Panc1 (cell line): ENCODE measurements at regions not wholly inside any gene's neighbourhood (a gene's known extent, or its start where the extent isn't known, plus 50 kb on each side); places are given as distances from the start of the nearest gene placed in this dataset.

Experiments used
- ATAC-seq: fragments of 200-7000 bp; cut with Tn5 transposase; 2 replicates; pipeline ENCODE4 v1.9.1; 2020; ENCODE audit warnings: mild to moderate bottlenecking, moderate library complexity
- BruUV-seq: library from RNA; stranded (reverse); fragments of 400-500 nt; replicated peaks from 2 replicates; lab custom pipeline; 2021; lab: Mats Ljungman, UMichigan
- CTCF ChIA-PET: fragments of 300-600 bp; sonication (Branson Sonifier 250); formaldehyde crosslinking; loops from one replicate; lab custom pipeline; 2022; ENCODE audit warnings: antibody characterized with exemption; lab: Charles Lee
- POLR2A ChIA-PET: fragments of 300-600 bp; sonication (Branson Sonifier 250); formaldehyde crosslinking; loops from one replicate; lab custom pipeline; 2022; ENCODE audit warnings: antibody characterized with exemption; lab: Charles Lee
- DNase-seq: peaks from one replicate; pipeline ENCODE4 v3.0.0-alpha.2; 2010; ENCODE audit warnings: low read depth, low spot score
- H3K27ac ChIP-seq: 2 replicates; pipeline ENCODE4 v1.5.1; 2011; ENCODE audit warnings: mild to moderate bottlenecking, low read length, inconsistent platforms
- H3K27me3 ChIP-seq: fragments of 200-500 bp; sonication (Bioruptor generic); 2 replicates; pipeline ENCODE4 v1.6.0; 2014; ENCODE audit warnings: low read length, inconsistent platforms; ENCODE audit not compliant: control insufficient read depth, insufficient read depth
- H3K36me3 ChIP-seq: fragments of 200-500 bp; sonication (Bioruptor generic); 2 replicates; pipeline ENCODE4 v1.5.1; 2014; ENCODE audit warnings: inconsistent platforms, mild to moderate bottlenecking, low read length, moderate library complexity; ENCODE audit not compliant: control insufficient read depth, insufficient read depth
- H3K4me1 ChIP-seq: 2 replicates; pipeline ENCODE4 v1.5.1; 2011; ENCODE audit warnings: inconsistent platforms, mild to moderate bottlenecking, low read length, moderate library complexity; ENCODE audit not compliant: control insufficient read depth, insufficient read depth
- H3K4me3 ChIP-seq, 2 experiments: 2 replicates each; pipeline ENCODE4 v1.5.1; 2011 to 2012; ENCODE audit warnings: low read depth in 2 of 2, low read length in 2 of 2, mild to moderate bottlenecking in 2 of 2, inconsistent platforms in 1 of 2, moderate library complexity in 1 of 2
- H3K9me3 ChIP-seq: fragments of 200-500 bp; sonication (Bioruptor generic); 2 replicates; pipeline ENCODE4 v1.5.1; 2014; ENCODE audit warnings: low read depth, mild to moderate bottlenecking, inconsistent platforms, low read length, moderate library complexity; ENCODE audit not compliant: control insufficient read depth, insufficient read depth
- CTCF ChIP-seq: fragments of 450-650 bp; IDR thresholded peaks from 2 replicates; pipeline ENCODE4 v1.5.1; 2017; ENCODE audit warnings: mild to moderate bottlenecking
- POLR2AphosphoS5 ChIP-seq: IDR thresholded peaks from 2 replicates; pipeline ENCODE4 v1.6.1; 2012; ENCODE audit warnings: mild to moderate bottlenecking, low read depth, low read length, moderate library complexity
- REST ChIP-seq, 2 experiments: IDR thresholded peaks; 2 replicates each; pipeline ENCODE4 v1.6.1; 2011 to 2012; ENCODE audit warnings: low read depth in 2 of 2, control low read depth in 1 of 2, low read length in 1 of 2, mild to moderate bottlenecking in 1 of 2, moderate library complexity in 1 of 2; ENCODE audit not compliant: insufficient read depth in 1 of 2
- SIN3A ChIP-seq: IDR thresholded peaks from 2 replicates; pipeline ENCODE4 v1.6.1; 2012; ENCODE audit warnings: low read depth, mild to moderate bottlenecking, low read length, moderate library complexity, borderline replicate concordance; ENCODE audit not compliant: insufficient read depth
- TCF7L2 ChIP-seq: IDR thresholded peaks from 2 replicates; pipeline ENCODE4 v1.6.1; 2011; ENCODE audit warnings: mild to moderate bottlenecking, low read depth, low read length, inconsistent platforms
- in situ Hi-C: cut with HindIII; loops from 2 replicates; pipeline ENCODE4 v1.10.0; 2016; ENCODE audit warnings: low sequenced_read_pairs, low pct_unique_long_range_greater_than_20kb
- intact Hi-C: fragments of 100-400 bp; cut with micrococcal nuclease; formaldehyde crosslinking; loops from one replicate; pipeline ENCODE4 v1.10.0; 2022; ENCODE audit not compliant: unreplicated experiment

DNA sequence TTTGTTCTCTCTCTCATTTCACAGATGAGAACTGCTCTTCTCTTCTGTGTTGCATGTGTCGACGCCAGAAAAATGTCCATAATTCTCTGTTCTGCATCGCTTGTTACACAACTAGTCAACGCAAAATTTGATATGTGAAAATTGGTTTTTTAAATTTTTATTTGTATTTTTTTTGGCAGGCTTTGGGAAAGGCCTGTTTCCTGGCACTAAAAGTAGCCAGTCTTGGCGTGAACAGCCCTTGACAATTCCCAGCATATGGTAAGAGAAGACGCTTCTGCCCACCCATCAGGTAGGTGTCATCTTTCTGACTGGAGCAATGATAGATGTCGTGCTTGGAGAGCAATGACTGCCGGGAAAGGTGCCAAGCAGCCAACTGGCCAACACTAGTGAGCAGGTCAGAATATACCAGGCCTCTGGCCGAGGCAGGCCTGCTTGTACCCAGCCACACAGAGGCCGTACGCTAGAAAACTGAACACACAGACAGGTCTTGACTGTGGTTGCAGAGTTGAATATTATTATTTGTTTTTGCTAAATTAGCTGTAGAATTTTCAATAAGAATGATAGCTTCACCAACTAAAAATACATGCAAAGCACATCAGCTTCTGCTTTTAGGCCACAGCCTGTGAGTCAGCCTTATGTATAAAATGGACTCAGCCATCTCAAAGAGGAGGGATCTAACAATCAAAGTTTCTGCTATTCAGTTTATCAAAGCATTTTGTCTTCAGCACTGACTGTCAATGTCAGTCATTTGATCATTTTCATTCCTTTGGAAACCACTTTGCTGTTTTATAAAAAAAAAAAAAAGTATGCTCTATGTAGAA lies 837.5 kb downstream of the MCTP2 start:
- TF ChIP-seq TCF7L2: no peak
- no peak for TF ChIP-seq SIN3A
- no peak for TF ChIP-seq REST (IDR thresholded peaks at IDR 0.05; ENCODE audit: insufficient read depth in 1 of 2, low read depth in 2 of 2, low read length in 1 of 2)
- no peak for TF ChIP-seq POLR2AphosphoS5
- no peak for TF ChIP-seq CTCF
- Histone ChIP-seq H3K9me3 (no peaks in the 10 kb centered on the region), H3K27ac (no peak overlapping the region), H3K27me3 (no peaks in the 10 kb centered on the region), H3K4me3 (no peak overlapping the region), H3K36me3 (no peaks in the 10 kb centered on the region), H3K4me1 (no peaks in the 10 kb centered on the region)
- CTCF ChIA-PET: no interaction called here
- intact Hi-C loops: no loop called here
- no TSS peak for BruUV-seq
- DNase-seq (no peak), ATAC-seq (no peak)
- in situ Hi-C loops: no loop called here
- POLR2A ChIA-PET: no interaction called here

DNA sequence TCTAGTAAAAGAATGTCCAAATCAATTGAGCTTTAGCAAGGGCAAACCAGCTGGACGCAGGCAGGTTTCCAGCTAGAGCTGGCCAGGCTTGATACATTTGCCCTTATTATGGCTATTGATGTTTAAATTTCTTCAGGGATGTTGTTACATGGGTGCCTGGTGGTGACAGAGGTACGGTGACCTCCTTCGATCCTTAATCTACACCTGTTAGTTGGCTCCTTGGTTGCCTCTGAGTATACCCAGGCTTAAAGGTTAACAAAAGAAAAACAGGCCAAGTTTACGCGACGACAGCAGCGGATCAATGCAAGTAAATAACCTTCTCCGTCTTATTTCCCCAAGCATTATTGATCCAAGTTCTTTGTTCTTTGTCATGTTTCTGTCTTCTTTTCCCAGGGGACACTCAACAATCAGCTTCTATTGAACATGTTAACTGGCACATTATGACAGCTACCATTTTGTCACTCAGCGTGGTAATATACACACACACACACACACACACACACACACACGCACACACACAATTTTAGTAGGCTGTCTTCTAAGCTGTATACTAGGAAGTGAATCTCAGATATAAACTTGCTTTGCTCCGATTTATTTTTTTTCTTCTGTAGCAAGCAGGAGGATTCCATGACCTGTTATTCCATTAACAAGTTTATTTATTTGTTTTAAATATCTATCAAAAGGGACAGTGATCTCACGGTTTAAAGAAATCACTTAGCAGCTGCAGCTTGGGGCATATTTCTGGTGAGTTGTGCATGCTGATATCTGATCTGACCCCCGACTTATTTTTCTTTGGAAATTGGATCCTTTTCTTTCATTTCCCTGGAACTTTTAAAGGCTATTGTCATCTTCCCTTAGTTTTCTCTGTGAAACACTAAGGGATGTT lies 844.7 kb downstream of the MCTP2 start:
- BruUV-seq: no TSS peak
- in situ Hi-C loops (no loop called here), intact Hi-C loops (no loop called here)
- H3K27ac ChIP-seq: no peak overlapping the region
- H3K4me1 ChIP-seq: no peaks in the 10 kb centered on the region
- DNase-seq: no peak
- H3K27me3 ChIP-seq: no peaks in the 10 kb centered on the region
- no peak for ATAC-seq
- POLR2A ChIA-PET: interaction anchor here (0.7 kb wide), 2 partner anchors 937 to 1235 kb away, joined by 6 to 12 read pairs; no protein-coding TSS in a partner anchor
- H3K4me3 ChIP-seq: no peak overlapping the region
- peaks cover 4% of the 10 kb centered on the region; the same call in 1 of the 2 replicates for H3K9me3 ChIP-seq
- no peak for TF ChIP-seq CTCF
- CTCF ChIA-PET: no interaction called here
- no peaks in the 10 kb centered on the region for H3K36me3 ChIP-seq
